Peyer's patch (tissue), 4 donors: ENCODE measurements at regions not wholly inside any gene's neighbourhood (a gene's known extent, or its start where the extent isn't known, plus 50 kb on each side); places are given as distances from the start of the nearest gene placed in this dataset.

Source experiments
- POLR2A ChIP-seq, 2 donors: fragments of 450-650 bp; IDR thresholded peaks; one replicate each; pipeline ENCODE4 v1.5.1; 2017; ENCODE audit warnings: antibody characterized with exemption in 2 of 2, mild to moderate bottlenecking in 2 of 2, moderate library complexity in 2 of 2
- TF ChIP-seq, protein P1 (sequence below), 6 experiments: fragments of 450-650 bp in 4 of 6; fragments of 200-600 bp in 2 of 6; sonication (generic) in 1 of 6; IDR thresholded peaks; one replicate each; pipeline ENCODE4 v1.5.1; 2017 to 2019; ENCODE audit warnings: antibody characterized with exemption in 6 of 6, mild to moderate bottlenecking in 3 of 6, moderate library complexity in 1 of 6

DNA sequence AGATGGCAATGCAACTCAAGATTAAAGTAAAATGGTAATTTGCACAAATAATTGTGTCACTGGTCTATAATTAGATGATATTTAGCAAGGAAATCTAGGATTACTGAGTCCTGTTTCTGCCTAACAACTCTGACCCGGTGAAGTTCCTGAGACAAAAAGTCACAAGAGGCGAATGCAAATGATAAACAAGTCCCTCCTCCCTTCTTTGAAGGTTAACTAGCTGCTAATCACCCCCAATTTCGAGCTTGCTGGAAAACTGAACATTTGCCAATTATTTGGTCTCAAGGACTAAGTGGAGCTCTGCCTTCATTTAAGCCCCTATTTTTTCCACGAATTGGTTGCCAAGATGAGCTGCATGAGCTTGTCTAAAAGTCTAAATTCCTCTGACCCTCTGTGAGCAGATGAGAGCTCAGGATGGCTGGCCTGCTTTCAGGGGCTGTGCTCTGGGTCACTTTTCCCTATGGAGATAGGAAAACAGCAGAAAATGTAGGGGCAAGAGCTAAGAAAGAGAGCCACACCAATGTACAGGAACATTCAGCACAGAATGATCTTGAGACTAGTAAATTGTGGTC is 127.3 kb downstream of the MBL2 start:
- TF ChIP-seq, protein P1, sequence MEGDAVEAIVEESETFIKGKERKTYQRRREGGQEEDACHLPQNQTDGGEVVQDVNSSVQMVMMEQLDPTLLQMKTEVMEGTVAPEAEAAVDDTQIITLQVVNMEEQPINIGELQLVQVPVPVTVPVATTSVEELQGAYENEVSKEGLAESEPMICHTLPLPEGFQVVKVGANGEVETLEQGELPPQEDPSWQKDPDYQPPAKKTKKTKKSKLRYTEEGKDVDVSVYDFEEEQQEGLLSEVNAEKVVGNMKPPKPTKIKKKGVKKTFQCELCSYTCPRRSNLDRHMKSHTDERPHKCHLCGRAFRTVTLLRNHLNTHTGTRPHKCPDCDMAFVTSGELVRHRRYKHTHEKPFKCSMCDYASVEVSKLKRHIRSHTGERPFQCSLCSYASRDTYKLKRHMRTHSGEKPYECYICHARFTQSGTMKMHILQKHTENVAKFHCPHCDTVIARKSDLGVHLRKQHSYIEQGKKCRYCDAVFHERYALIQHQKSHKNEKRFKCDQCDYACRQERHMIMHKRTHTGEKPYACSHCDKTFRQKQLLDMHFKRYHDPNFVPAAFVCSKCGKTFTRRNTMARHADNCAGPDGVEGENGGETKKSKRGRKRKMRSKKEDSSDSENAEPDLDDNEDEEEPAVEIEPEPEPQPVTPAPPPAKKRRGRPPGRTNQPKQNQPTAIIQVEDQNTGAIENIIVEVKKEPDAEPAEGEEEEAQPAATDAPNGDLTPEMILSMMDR (IDR thresholded peaks at IDR 0.05) = no peak
- no peak for TF ChIP-seq POLR2A (IDR thresholded peaks at IDR 0.05)
